ENCODE measurements at regions not wholly inside any gene's neighbourhood (a gene's known extent, or its start where the extent isn't known, plus 50 kb on each side); places are given as distances from the start of the nearest gene placed in this dataset.
A peak's percentile ranks its signal among the peaks of the same experiment; 100 is the strongest.

DNA sequence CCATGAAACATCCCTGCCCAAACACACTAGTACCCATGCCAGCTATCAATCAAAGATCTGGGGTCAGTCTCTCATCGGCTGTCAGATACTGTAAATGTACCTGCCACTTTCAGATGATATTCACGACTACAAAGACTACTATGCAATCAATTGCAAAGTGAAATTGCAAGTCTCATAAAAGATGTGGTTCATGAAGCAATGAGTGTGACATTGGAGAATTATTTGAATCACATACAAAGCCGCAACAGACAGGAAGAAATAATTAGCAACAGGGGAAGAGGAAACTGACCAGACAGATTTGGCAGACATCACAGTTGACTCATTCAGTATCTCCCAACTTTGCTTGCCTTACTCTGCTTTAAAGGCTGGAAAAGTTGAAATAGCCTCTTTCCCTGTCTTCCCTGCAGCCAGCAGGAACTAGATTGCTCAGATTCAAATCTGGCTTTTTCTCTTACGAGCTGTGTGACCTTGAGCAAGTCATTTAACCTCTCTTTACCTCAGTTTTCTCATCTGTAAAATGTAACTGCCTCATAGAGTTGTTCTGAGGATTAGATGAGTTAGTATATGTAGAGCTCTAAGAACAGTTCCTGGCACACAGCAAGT, 95.7 kb upstream of the C3orf80 start:
- Histone ChIP-seq H3K4me1 (ENCODE audit: control insufficient read depth, insufficient read depth, low read length) (peaks cover 5% of the 10 kb centered on the region), H3K4me3 (ENCODE audit: low read length) (no peak overlapping the region), H3K27me3 (ENCODE audit: control insufficient read depth, insufficient read depth, low read length) (no peaks in the 10 kb centered on the region), H3K9me3 (ENCODE audit: control insufficient read depth, low read depth, low read length) (no peaks in the 10 kb centered on the region), H3K36me3 (ENCODE audit: control insufficient read depth, insufficient read depth, low read length) (no peaks in the 10 kb centered on the region), H3K27ac (ENCODE audit: low read length) (no peak overlapping the region)
- WGBS (ENCODE audit: insufficient coverage, low lambda C conversion rate) = 57% methylated on average over 2 of the region's 4 CpGs
- no peak for DNase-seq

DNA sequence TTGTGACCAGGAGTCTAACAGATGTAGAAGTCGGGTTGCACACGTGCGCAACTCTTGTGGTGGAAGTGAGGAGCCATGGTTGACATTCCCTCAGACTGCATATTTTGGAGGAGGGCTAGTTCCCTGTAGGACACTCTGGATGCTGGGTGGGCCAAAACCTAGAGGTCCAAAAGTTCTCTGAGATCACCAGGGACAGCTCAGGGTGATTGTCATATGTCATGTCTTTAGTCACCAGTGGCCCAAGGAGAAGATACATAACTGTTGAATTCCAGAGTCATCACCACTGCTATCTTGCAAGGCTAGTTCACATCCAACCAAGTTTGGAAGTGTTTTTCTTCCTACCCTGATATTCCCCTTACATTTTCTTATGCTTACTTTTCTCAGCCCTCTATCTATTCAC, 95.2 kb upstream of the C3orf80 start:
- Histone ChIP-seq H3K36me3 (ENCODE audit: control insufficient read depth, insufficient read depth, low read length) (no peaks in the 10 kb centered on the region), H3K27me3 (ENCODE audit: control insufficient read depth, insufficient read depth, low read length) (no peaks in the 10 kb centered on the region), H3K4me3 (ENCODE audit: low read length) (no peak overlapping the region), H3K4me1 (ENCODE audit: control insufficient read depth, insufficient read depth, low read length) (peaks cover 5% of the 10 kb centered on the region), H3K9me3 (ENCODE audit: control insufficient read depth, low read depth, low read length) (no peaks in the 10 kb centered on the region), H3K27ac (ENCODE audit: low read length) (no peak overlapping the region)
- DNase-seq = no peak
- no CpG with 5 or more reads among the region's 3 CpGs for WGBS (ENCODE audit: insufficient coverage, low lambda C conversion rate)

- no peaks in the 10 kb centered on the region for H3K9me3 ChIP-seq (ENCODE audit: control insufficient read depth, low read depth, low read length)
- H3K27ac ChIP-seq (ENCODE audit: low read length) = no peak overlapping the region
- no peak for DNase-seq
- H3K4me3 ChIP-seq (ENCODE audit: low read length) = no peak overlapping the region
- no peaks in the 10 kb centered on the region for H3K36me3 ChIP-seq (ENCODE audit: control insufficient read depth, insufficient read depth, low read length)
- no CpG with 5 or more reads among the region's 2 CpGs for WGBS (ENCODE audit: insufficient coverage, low lambda C conversion rate)
- H3K27me3 ChIP-seq (ENCODE audit: control insufficient read depth, insufficient read depth, low read length) = no peaks in the 10 kb centered on the region
- H3K4me1 ChIP-seq (ENCODE audit: control insufficient read depth, insufficient read depth, low read length) = peaks cover 5% of the 10 kb centered on the region
Measured at GRCh38 chr3:160130950-160131349, 94.3 kb upstream of the C3orf80 start.

DNA sequence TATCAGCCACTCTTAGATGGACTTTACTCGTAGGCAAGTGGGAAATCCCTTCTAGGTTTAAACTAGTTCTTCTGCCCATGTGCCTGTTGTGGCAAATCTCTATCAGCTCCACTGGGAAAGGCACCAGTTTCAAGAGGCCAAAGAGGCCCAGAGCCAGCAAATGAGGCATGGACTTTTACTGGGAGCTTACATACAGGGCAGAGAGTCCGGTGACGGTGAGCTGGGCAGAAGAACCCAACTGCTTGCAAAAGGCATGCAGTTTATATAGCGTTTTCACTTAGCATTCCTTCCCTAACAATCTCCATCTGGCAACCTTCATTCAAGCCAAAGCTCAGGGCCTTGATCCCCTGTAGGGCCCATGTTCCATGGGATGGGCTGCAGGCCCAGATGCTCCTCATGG, 93.0 kb upstream of the C3orf80 start:
- DNase-seq = peak; percentile 22 to 23
- Histone ChIP-seq H3K36me3 (ENCODE audit: control insufficient read depth, insufficient read depth, low read length) (no peaks in the 10 kb centered on the region), H3K4me1 (ENCODE audit: control insufficient read depth, insufficient read depth, low read length) (no peaks in the 10 kb centered on the region), H3K4me3 (ENCODE audit: low read length) (no peak overlapping the region), H3K27ac (ENCODE audit: low read length) (no peak overlapping the region), H3K9me3 (ENCODE audit: control insufficient read depth, low read depth, low read length) (no peaks in the 10 kb centered on the region), H3K27me3 (ENCODE audit: control insufficient read depth, insufficient read depth, low read length) (no peaks in the 10 kb centered on the region)
- WGBS (ENCODE audit: insufficient coverage, low lambda C conversion rate) = no CpG with 5 or more reads among the region's 4 CpGs

- no peaks in the 10 kb centered on the region for H3K36me3 ChIP-seq (ENCODE audit: control insufficient read depth, insufficient read depth, low read length)
- H3K9me3 ChIP-seq (ENCODE audit: control insufficient read depth, low read depth, low read length) = no peaks in the 10 kb centered on the region
- H3K4me3 ChIP-seq (ENCODE audit: low read length) = no peak overlapping the region
- WGBS (ENCODE audit: insufficient coverage, low lambda C conversion rate) = no CpG with 5 or more reads among the region's 3 CpGs
- H3K27ac ChIP-seq (ENCODE audit: low read length) = no peak overlapping the region
- no peak for DNase-seq
- no peaks in the 10 kb centered on the region for H3K4me1 ChIP-seq (ENCODE audit: control insufficient read depth, insufficient read depth, low read length)
- no peaks in the 10 kb centered on the region for H3K27me3 ChIP-seq (ENCODE audit: control insufficient read depth, insufficient read depth, low read length)
Measured at GRCh38 chr3:160133757-160134156, 91.5 kb upstream of the C3orf80 start.

DNA sequence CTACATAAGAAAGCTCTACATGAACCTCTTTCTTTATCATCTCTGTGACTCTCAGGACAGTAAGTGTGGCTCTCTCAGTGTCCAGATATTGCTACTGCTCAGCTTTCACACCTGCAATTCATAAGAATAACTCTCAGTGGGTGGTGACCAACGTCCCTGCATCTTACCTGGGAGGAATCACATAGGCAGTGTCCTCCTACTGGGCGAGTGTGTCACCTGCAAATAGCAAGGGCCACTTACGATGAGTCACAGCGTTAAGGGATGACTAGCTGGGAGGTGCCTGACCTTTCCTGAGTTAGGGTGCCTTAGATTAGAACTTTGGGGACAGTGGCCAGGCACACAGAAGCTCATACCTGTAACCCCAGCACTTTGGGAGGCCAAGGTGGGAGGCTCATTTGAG, 90.8 kb upstream of the C3orf80 start:
- no peaks in the 10 kb centered on the region for H3K27me3 ChIP-seq (ENCODE audit: control insufficient read depth, insufficient read depth, low read length)
- no peaks in the 10 kb centered on the region for H3K4me1 ChIP-seq (ENCODE audit: control insufficient read depth, insufficient read depth, low read length)
- H3K27ac ChIP-seq (ENCODE audit: low read length) = no peak overlapping the region
- DNase-seq = no peak
- no peaks in the 10 kb centered on the region for H3K36me3 ChIP-seq (ENCODE audit: control insufficient read depth, insufficient read depth, low read length)
- WGBS (ENCODE audit: insufficient coverage, low lambda C conversion rate) = no CpG with 5 or more reads among the region's 4 CpGs
- H3K9me3 ChIP-seq (ENCODE audit: control insufficient read depth, low read depth, low read length) = no peaks in the 10 kb centered on the region
- no peak overlapping the region for H3K4me3 ChIP-seq (ENCODE audit: low read length)

GRCh38 chr3:160134964-160135363, 90.3 kb upstream of the C3orf80 start:
- Histone ChIP-seq H3K4me1 (ENCODE audit: control insufficient read depth, insufficient read depth, low read length) (no peaks in the 10 kb centered on the region), H3K27ac (ENCODE audit: low read length) (no peak overlapping the region), H3K36me3 (ENCODE audit: control insufficient read depth, insufficient read depth, low read length) (no peaks in the 10 kb centered on the region), H3K27me3 (ENCODE audit: control insufficient read depth, insufficient read depth, low read length) (no peaks in the 10 kb centered on the region), H3K9me3 (ENCODE audit: control insufficient read depth, low read depth, low read length) (no peaks in the 10 kb centered on the region), H3K4me3 (ENCODE audit: low read length) (no peak overlapping the region)
- WGBS (ENCODE audit: insufficient coverage, low lambda C conversion rate) = 60% methylated on average over 1 of the region's 2 CpGs
- no peak for DNase-seq

DNA sequence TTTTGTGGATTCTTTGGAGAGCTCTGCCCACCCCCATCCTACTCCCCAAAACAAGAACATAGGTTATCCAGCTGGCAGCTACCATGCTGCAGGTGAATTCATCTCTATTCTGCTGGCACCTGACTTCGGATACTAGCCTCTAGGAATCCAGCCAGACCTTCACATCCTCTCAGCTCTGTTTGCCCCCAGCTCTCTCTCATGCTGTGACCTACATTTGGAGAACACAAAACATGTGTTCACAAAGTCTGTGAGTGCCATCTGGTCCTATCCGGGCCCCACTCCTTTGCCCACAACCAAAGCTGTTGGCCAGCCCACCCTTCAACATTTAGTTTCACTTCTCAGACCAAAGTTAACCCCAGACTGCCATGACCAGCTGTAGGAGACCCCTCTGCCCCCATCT, 89.4 kb upstream of the C3orf80 start:
- H3K4me3 ChIP-seq (ENCODE audit: low read length) = no peak overlapping the region
- no peak overlapping the region for H3K27ac ChIP-seq (ENCODE audit: low read length)
- H3K9me3 ChIP-seq (ENCODE audit: control insufficient read depth, low read depth, low read length) = no peaks in the 10 kb centered on the region
- H3K27me3 ChIP-seq (ENCODE audit: control insufficient read depth, insufficient read depth, low read length) = no peaks in the 10 kb centered on the region
- H3K36me3 ChIP-seq (ENCODE audit: control insufficient read depth, insufficient read depth, low read length) = no peaks in the 10 kb centered on the region
- DNase-seq = no peak
- 80% methylated on average over 1 of the region's 2 CpGs for WGBS (ENCODE audit: insufficient coverage, low lambda C conversion rate)
- H3K4me1 ChIP-seq (ENCODE audit: control insufficient read depth, insufficient read depth, low read length) = no peaks in the 10 kb centered on the region

GRCh38 chr3:160136421-160136820, 88.8 kb upstream of the C3orf80 start:
- WGBS (ENCODE audit: insufficient coverage, low lambda C conversion rate) = no CpG with 5 or more reads among the region's 4 CpGs

GRCh38 chr3:160139291-160139690, 85.9 kb upstream of the C3orf80 start:
- no CpG with 5 or more reads among the region's 3 CpGs for WGBS (ENCODE audit: insufficient coverage, low lambda C conversion rate)
- Histone ChIP-seq H3K27ac (ENCODE audit: low read length) (no peak overlapping the region), H3K4me3 (ENCODE audit: low read length) (no peak overlapping the region), H3K36me3 (ENCODE audit: control insufficient read depth, insufficient read depth, low read length) (no peaks in the 10 kb centered on the region), H3K4me1 (ENCODE audit: control insufficient read depth, insufficient read depth, low read length) (no peaks in the 10 kb centered on the region), H3K9me3 (ENCODE audit: control insufficient read depth, low read depth, low read length) (peaks cover 6% of the 10 kb centered on the region), H3K27me3 (ENCODE audit: control insufficient read depth, insufficient read depth, low read length) (no peaks in the 10 kb centered on the region)
- DNase-seq = no peak

More at GRCh38 chr3:160136421-160136820, 88.8 kb upstream of the C3orf80 start:
- no peaks in the 10 kb centered on the region for H3K27me3 ChIP-seq (ENCODE audit: control insufficient read depth, insufficient read depth, low read length)
- H3K36me3 ChIP-seq (ENCODE audit: control insufficient read depth, insufficient read depth, low read length) = no peaks in the 10 kb centered on the region
- no peaks in the 10 kb centered on the region for H3K4me1 ChIP-seq (ENCODE audit: control insufficient read depth, insufficient read depth, low read length)
- H3K4me3 ChIP-seq (ENCODE audit: low read length) = no peak overlapping the region
- no peak overlapping the region for H3K27ac ChIP-seq (ENCODE audit: low read length)
- no peaks in the 10 kb centered on the region for H3K9me3 ChIP-seq (ENCODE audit: control insufficient read depth, low read depth, low read length)
- no peak for DNase-seq

DNA sequence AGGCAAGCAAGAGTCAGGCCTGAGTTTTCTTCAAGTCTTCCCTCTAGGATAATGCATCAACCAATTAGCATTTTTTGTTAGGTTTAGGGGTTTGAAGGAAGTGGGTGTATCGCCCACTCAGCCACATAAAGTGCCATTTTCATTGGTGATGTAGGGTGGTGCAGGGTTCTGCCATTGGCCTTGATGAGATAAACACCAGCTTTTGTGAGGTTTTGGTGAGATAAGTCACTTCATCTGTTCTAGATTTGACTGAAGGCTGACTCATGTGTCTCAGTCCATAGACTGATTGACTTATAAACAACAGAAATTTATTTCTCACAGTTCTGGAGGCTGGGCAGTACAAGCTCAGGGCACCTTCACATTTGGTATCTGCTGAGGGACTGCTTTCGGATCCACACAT, 84.5 kb upstream of the C3orf80 start:
- Histone ChIP-seq H3K36me3 (ENCODE audit: control insufficient read depth, insufficient read depth, low read length) (no peaks in the 10 kb centered on the region), H3K4me1 (ENCODE audit: control insufficient read depth, insufficient read depth, low read length) (no peaks in the 10 kb centered on the region), H3K27ac (ENCODE audit: low read length) (no peak overlapping the region), H3K9me3 (ENCODE audit: control insufficient read depth, low read depth, low read length) (peaks cover 6% of the 10 kb centered on the region), H3K4me3 (ENCODE audit: low read length) (no peak overlapping the region), H3K27me3 (ENCODE audit: control insufficient read depth, insufficient read depth, low read length) (no peaks in the 10 kb centered on the region)
- WGBS (ENCODE audit: insufficient coverage, low lambda C conversion rate) = no CpG with 5 or more reads among the region's 2 CpGs
- no peak for DNase-seq
